Activated CD8-positive, alpha-beta memory T cell treated with anti-CD3 and anti-CD28 coated beads, Interleukin-2, amount 50 U/mL, for 1 hour (primary cell): ENCODE measurements at regions not wholly inside any gene's neighbourhood (a gene's known extent, or its start where the extent isn't known, plus 50 kb on each side); places are given as distances from the start of the nearest gene placed in this dataset.
"Not testable (repeated sequence)": the region's sequence is repeated elsewhere in the genome, so short reads cannot be mapped to it uniquely, and the experiment has no call there.

Experiments used
- DNase-seq: peaks from one replicate; pipeline ENCODE4 v3.0.0-alpha.2; 2020; ENCODE audit errors: extremely low read depth

DNA sequence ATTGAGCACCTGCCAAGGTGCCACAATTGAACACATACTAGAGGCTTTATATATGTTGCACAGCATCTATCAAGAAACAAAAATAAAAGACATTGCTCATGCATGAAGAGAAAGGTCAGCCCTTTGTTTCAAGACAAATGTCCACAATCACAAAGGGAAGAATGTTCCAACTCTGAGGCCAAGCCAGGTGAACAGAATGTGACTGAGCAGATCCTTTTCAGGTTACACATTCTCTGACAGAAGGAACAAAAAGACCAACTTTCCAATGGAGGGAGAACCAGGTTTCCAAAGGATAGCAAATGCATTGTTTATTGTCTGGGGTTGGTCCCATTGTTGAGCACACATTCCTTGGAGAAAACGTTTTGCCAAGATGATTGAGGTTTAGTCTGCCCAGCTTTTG, 50.2 kb upstream of the FAM174B start:
- DNase-seq, result no peak

GRCh38 chr15:92706201-92706600, 50.6 kb upstream of the FAM174B start:
- no peak for DNase-seq

GRCh38 chr15:92707880-92708551, 52.4 kb upstream of the FAM174B start:
- DNase-seq, result no peak

GRCh38 chr15:92708635-92709034, 53.1 kb upstream of the FAM174B start:
- DNase-seq, result no peak

DNA sequence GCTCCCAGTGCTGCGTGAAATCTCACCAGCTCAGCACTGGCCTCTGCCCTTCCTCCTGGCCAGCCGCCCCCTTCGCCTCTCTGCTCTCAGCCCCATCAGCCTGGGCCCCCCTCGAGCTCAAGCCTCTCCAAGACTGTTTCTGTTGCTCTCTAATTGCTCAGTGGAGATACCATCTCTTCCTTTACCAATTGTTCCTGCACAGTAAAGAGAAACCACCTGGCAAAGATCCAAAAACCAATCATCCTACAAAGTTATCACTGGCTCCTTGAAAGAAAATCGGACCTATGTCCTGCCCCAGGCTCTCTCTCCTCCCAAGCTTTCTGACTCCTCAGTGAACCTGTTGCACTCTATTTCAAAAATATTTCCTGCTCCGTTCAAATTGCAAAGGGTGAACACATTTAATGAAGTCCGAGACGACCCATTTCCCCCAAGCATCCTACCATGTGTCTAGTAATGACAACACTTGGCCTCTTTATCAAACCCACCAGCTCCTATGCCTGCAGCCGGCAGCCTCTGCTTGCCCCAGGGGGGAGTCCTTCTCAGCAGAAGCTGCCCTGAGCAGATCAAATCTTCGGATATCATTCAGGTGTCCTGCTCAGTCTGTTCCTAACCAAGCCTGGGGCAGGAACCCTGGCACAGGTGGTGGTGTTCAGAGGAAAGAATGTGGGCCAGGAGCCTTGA, 53.7 kb upstream of the FAM174B start:
- no peak for DNase-seq

DNA sequence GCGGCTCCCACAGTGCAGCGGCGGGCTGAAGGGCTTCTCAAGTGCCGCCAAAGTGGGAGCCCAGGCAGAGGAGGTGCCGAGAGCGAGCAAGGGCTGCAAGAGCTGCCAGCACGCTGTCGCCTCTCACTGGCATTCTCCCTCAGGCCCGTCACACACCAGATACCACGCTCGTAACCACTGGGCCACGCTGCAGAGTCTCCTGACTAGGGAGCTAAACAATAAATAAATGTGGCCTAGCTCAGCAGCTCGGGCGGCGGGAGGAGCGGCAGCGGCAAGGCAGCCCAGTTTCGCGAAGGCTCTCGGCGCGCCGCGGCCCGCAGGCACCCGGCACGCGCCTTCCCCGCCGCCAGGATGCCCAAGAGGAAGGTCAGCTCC, 55.9 kb upstream of the FAM174B start:
- DNase-seq, result no peak

- DNase-seq, result no peak
Measured at GRCh38 chr15:92714077-92714476, 58.5 kb upstream of the FAM174B start.

DNA sequence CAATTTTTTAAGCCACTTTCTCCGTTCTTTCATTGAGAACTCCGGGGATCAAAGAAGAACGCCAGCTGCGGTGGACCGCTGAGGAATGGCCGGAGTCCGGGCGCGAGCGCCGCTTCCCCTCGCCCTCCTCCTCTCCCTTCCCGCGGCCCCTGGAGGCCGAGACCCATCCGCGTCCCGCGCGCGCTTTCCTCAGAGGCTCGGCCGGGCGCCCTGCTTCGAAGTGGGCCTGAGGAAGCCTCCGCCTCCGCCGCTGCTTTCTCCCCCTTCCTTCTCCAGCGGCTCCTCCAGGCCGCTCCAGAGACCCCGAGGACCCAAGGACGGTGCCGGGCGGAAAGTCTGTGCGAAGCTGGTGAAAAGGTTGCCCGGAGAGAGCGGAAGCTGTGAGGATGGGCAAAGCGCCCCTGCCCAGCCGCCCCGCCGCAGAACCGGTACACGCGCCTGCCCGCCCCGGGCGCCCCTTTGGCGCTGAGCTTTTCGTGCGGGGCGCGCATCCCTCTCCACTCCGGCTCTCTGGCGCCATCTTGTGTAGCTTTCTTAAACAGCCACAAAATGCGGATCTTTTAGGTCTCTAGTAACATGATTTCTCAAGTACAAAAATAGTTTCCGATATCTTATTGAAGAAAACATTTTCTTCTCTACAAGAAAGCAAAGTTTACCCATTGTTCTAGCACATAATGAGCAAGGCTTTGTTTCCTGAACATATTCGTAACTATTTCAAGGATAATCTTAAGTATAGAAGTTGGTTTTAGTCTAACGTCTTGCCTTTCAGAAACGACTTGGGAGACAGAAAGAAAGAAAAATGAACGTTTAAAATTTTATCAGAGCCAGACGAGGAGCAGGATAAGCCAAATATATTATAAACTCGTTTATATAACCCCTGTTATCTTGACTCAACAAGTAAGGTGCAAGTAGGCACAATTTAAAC, 59.2 kb upstream of the FAM174B start:
- DNase-seq, result peak; percentile 19

DNA sequence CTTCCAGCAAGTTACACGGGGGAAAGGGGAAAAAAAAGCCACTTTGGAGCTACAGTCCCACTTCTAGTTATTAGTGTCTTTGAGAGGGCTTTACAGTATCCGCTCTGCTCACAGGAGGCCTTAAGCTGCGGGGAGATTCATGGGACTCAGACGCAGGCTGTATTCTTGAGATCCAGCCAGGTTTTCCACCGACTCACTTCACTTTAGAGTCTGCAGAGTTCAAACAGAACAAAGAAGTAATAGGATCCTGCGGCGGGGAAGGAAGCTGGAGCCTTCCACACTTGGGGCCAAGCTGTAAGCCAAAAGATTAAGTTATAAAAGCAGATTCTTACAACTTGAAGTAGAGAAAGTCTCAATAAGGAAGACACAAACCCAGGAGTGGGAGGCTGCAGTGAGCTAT, 60.2 kb upstream of the FAM174B start:
- DNase-seq, result no peak

DNA sequence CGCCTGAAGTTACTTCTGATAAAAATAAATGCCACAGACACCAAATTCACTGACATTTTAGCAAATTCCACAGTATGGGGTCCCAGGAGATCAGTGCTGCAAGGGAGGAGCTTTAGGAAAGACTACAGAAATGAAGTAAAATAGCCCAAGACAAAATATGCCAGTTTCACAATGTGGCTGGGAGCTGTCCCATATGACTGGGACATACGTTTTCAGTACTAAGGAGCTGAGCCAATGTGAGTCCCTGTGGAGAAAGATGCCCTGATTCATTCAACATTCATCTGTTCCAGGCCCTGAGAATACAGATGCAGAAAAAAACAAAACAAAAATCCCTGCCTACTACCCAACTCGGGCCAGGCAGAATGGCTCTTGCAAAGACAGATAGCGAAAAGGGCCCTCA, 63.4 kb upstream of the FAM174B start:
- no peak for DNase-seq

DNA sequence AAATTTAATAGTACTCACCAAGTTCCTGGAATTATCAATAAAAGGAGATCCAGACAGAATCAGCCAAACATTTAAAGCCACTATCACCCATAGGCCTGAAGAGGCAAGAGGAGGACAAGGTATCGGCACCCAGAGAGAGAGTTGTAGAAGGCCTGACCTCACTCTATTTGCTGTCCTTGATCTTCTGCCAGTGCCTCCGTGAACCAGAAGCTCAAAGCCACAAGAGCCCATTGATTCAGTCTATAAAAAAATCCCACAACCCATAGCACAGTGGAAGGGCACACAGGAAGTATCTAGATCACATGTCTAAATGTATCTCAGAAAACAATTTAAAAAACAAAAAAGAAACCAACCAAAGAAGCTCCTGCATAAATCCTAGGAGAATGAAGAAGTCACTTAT, 68.6 kb upstream of the FAM174B start:
- DNase-seq, result no peak

DNA sequence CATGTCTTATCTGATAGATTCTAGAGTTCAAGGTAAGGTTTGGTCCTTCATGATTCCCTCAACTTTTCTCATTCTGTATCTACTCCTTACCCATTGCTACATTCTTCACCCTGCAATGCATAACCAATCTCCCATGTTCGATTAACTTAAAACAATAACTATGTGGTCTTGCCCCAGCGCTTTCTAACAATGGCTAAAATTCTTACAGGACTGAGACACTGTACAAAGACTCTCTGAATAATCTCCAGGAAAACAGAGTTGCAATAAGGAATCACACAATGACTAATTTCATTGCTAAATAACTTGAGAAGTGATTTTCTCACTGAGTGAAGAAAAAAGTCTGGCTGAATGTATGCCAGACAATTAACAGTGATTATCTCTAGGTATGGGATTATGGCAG, 69.6 kb upstream of the FAM174B start:
- no peak for DNase-seq

DNA sequence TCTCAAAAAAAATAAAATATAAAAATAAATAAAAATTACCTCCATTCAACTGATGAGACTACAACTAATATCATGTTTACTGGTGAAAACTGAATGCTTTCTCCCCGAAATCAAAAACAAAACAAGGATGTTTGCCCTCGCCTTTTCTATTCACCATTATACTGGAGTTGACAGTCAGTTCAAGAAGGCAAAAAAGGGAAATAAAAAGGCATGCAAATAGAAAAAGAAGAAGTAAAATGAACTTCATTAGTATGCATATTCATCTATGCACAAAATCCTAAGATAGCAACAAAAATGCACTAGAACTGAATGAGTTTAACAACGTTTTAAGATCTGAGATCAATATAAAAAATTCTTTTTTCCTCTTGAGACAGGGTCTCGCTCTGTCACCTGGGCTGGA, 72.7 kb upstream of the FAM174B start:
- DNase-seq, result no peak

- no peak for DNase-seq
Measured at GRCh38 chr15:92733090-92733933, 77.7 kb upstream of the FAM174B start.

- peak; percentile 7 for DNase-seq
Measured at GRCh38 chr15:92733934-92734521, 78.5 kb upstream of the FAM174B start.

DNA sequence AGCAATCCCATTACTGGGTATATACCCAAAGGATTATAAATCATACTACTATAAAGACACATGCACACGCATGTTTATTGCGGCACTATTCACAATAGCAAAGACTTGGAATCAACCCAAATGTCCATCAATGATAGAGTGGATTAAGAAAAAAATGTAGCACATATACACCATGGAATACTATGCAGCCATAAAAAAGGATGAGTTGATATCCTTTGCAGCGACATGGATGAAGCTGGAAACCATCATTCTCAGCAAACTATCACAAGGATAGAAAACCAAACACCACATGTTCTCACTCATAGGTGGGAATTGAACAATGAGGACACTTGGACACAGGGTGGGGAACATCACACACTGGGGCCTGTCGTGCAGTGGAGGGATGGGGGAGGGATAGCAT, 83.7 kb upstream of the FAM174B start:
- DNase-seq, result not testable (repeated sequence)

DNA sequence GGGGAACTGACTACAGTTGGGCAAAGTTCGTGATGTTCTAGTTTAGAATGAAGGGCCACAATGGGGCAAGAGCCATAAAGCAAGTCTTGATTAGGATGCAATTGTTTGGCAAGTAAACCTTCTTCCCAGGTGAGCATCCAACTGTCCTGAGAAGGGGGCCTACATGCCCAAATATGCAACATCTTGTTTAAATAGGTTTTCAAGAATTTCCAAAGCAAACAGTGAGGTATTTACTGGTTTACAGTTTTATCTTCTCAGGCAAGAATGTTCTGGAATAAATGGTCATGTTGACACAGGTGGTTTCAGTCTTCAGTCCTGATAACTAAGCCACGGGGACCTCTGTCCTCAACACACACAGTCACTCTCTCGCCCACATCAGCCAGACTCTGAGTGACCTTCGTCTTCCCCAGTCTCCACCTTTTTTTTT, 90.3 kb upstream of the FAM174B start:
- DNase-seq, result no peak

- no peak for DNase-seq
Measured at GRCh38 chr15:92747047-92747446, 91.5 kb upstream of the FAM174B start.

- no peak for DNase-seq
Measured at GRCh38 chr15:92749216-92749615, 93.6 kb upstream of the FAM174B start.

GRCh38 chr15:92749946-92750345, 94.4 kb upstream of the FAM174B start:
- DNase-seq, result no peak

- no peak for DNase-seq
Measured at GRCh38 chr15:92751528-92751927, 96.0 kb upstream of the FAM174B start.
